ENCODE measurements at regions not wholly inside any gene's neighbourhood (a gene's known extent, or its start where the extent isn't known, plus 50 kb on each side); places are given as distances from the start of the nearest gene placed in this dataset. TPM values are rescaled to one million over a fixed set of nuclear protein-coding genes. Genes with fewer than 3 reads are reported as not detected.
A peak's percentile ranks its signal among the peaks of the same experiment; 100 is the strongest.

DNA sequence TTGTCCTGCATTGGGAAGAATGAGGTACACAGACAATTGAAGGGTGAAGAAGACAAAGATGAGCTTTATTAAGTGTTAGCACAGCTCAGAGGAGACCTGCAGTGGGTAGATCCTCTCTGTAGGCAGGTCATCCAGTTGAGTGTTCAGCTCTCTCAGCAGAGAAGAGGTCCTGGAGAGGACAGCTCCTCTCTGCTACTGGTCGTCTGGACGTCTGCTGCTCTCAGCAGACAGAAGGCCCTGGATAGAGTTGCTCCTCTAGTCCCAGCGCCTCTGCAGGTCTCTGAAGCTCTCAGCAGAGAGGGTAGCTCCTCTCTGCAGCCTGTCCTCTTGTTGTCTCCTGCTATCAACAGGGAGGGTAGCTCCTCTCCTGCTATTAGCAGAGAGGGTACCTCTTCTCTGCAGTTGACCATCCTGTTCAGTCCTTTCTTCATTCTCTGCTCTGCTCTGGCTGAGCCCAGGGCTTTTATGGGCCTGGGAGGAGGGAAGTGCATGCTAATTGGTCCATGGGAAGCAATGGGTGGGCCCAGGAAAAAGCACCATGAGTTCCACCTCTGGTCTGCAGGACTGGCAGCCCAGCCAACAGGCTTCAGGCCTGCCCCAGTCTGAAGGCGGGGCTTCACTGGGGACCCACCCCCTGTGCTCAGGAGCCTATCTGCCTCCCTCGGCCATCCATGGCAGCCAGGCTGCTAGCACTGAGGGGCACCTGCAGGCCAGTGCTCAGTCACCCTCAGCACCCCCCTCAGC is 54.1 kb upstream of the IBSP start:
- Histone ChIP-seq H2AK5ac (ENCODE audit: low read length) (no peak overlapping the region), H3K4me2 (ENCODE audit: low read length) (no peak overlapping the region), H3K36me3 (ENCODE audit: control insufficient read depth, insufficient read depth, low read length) (no peaks in the 10 kb centered on the region), H3K27me3 (ENCODE audit: insufficient read depth, low read length, poor library complexity) (no peaks in the 10 kb centered on the region), H4K8ac (ENCODE audit: low read depth, low read length) (no peak overlapping the region), H3K18ac (ENCODE audit: low read length) (no peak overlapping the region), H3K4me3 (ENCODE audit: low read length) (no peak overlapping the region), H2BK5ac (ENCODE audit: low read length) (no peak overlapping the region), H2BK15ac (replicated peaks; ENCODE audit: low read depth) (no peak overlapping the region), H3K4ac (ENCODE audit: low read depth, low read length) (no peak overlapping the region), H3K56ac (ENCODE audit: low read length) (no peak overlapping the region), H3K79me2 (ENCODE audit: control insufficient read depth, insufficient read depth, low read length) (no peaks in the 10 kb centered on the region), H2BK120ac (ENCODE audit: low read depth, low read length) (no peak overlapping the region), H3K4me1 (ENCODE audit: control insufficient read depth, low read depth, low read length) (no peaks in the 10 kb centered on the region), H4K5ac (ENCODE audit: low read length) (no peak overlapping the region), H3K23ac (ENCODE audit: low read length) (no peak overlapping the region), H3K9ac (ENCODE audit: low read length) (no peak overlapping the region), H3K27ac (ENCODE audit: low read depth, low read length) (no peak overlapping the region), H3K79me1 (ENCODE audit: low read length) (no peaks in the 10 kb centered on the region)
- DNase-seq, result peak; percentile 14
- WGBS (ENCODE audit: extremely low coverage, insufficient coverage, low lambda C conversion rate), result no CpG with 5 or more reads among the region's 5 CpGs

DNA sequence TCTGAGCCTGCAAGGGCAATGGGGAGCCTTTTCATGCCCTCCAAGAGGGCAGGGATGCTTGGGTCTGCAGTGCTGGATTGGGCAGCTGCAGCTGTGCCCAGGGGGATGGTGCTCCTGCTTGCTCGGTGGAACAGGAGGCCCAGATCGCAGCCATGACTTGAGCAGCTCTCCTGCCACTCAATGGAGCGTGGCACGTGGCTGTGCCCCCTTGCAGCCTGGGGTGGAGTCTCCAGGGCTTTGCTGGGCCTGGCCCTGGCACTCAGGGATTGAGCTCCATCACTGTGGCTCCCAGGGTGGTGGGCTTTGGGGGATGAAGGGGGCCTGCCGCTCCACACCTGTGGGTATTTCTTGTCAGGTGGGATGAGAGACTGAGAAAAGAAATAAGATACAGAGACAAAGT is 53.4 kb upstream of the IBSP start:
- no peak overlapping the region for H3K56ac ChIP-seq (ENCODE audit: low read length)
- H3K27me3 ChIP-seq (ENCODE audit: insufficient read depth, low read length, poor library complexity), result no peaks in the 10 kb centered on the region
- H2AK5ac ChIP-seq (ENCODE audit: low read length), result no peak overlapping the region
- no peak overlapping the region for H4K8ac ChIP-seq (ENCODE audit: low read depth, low read length)
- H3K36me3 ChIP-seq (ENCODE audit: control insufficient read depth, insufficient read depth, low read length), result no peaks in the 10 kb centered on the region
- no peak overlapping the region for H3K23ac ChIP-seq (ENCODE audit: low read length)
- H3K27ac ChIP-seq (ENCODE audit: low read depth, low read length), result no peak overlapping the region
- H2BK120ac ChIP-seq (ENCODE audit: low read depth, low read length), result no peak overlapping the region
- no peaks in the 10 kb centered on the region for H3K79me2 ChIP-seq (ENCODE audit: control insufficient read depth, insufficient read depth, low read length)
- H3K4ac ChIP-seq (ENCODE audit: low read depth, low read length), result no peak overlapping the region
- no peak for DNase-seq
- no CpG with 5 or more reads among the region's 5 CpGs for WGBS (ENCODE audit: extremely low coverage, insufficient coverage, low lambda C conversion rate)
- H2BK5ac ChIP-seq (ENCODE audit: low read length), result no peak overlapping the region
- H3K4me3 ChIP-seq (ENCODE audit: low read length), result no peak overlapping the region
- no peak overlapping the region for H2BK15ac ChIP-seq (replicated peaks; ENCODE audit: low read depth)
- no peaks in the 10 kb centered on the region for H3K4me1 ChIP-seq (ENCODE audit: control insufficient read depth, low read depth, low read length)
- no peaks in the 10 kb centered on the region for H3K79me1 ChIP-seq (ENCODE audit: low read length)
- H3K18ac ChIP-seq (ENCODE audit: low read length), result no peak overlapping the region
- no peak overlapping the region for H3K9ac ChIP-seq (ENCODE audit: low read length)
- H4K5ac ChIP-seq (ENCODE audit: low read length), result no peak overlapping the region
- no peak overlapping the region for H3K4me2 ChIP-seq (ENCODE audit: low read length)

Small RNAs in the stretch of these regions (small RNA-seq; reads per million reads assigned to genes)
- not detected for gene RF00019 (ENCODE audit: insufficient read depth)

All from mesendoderm (in vitro differentiated cells).